ENCODE measurements at regions not wholly inside any gene's neighbourhood (a gene's known extent, or its start where the extent isn't known, plus 50 kb on each side); places are given as distances from the start of the nearest gene placed in this dataset.
"Not testable (repeated sequence)": the region's sequence is repeated elsewhere in the genome, so short reads cannot be mapped to it uniquely, and the experiment has no call there.

DNA sequence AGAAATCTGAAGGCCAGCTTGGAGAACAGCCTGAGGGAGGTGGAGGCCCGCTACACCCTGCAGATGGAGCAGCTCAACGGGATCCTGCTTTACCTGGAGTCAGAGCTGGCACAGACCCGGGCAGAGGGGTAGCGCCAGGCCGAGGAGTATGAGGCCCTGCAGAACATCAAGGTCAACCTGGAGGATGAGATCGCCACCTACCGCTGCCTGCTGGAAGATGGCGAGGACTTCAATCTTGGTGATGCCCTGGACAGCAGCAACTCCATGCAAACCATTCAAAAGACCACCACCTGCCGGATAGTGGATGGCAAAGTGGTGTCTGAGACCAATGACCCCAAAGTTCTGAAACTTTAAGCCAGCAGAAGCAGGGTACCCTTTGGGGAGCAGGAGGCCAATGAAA lies 318.4 kb downstream of the ZFHX3 start:
- peaks cover 0 to 11% (median 8%) of the 10 kb centered on the region in 4 donors for H3K9me3 ChIP-seq
- intact Hi-C loops (cut with DNase I); H3K4me3 ChIP-seq; H3K4me1 ChIP-seq; H3K36me3 ChIP-seq; DNase-seq (ENCODE audit: extremely low spot score); H3K27me3 ChIP-seq; H3K27ac ChIP-seq (replicated peaks in 1 of 4): not testable (repeated sequence)
- 99% methylated on average over 9 of the region's 9 CpGs for WGBS

DNA sequence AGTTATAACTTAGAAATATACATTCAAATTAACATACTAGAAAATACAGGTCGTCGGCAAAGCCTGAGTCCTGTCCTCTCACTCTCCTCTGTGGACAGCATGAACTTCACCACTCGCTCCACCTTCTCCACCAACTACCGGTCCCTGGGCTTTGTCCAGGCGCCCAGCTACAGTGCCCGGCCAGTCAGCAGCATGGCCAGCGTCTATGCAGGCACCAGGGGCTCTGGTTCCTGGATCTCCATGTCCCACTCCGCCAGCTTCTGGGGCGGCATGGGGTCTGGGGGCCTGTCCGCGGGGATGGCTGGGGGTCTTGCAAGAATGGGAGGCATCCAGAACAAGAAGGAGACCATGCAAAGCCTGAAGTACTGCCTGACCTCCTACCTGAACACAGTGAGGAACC lies 319.4 kb downstream of the ZFHX3 start:
- Histone ChIP-seq H3K27me3 (no peaks in the 10 kb centered on the region), H3K4me1 (no peaks in the 10 kb centered on the region), H3K4me3 (no peak overlapping the region), H3K27ac (replicated peaks in 1 of 4) (no peak overlapping the region), H3K9me3 (peaks cover 0 to 3% (median under 1%) of the 10 kb centered on the region in 4 donors), H3K36me3 (no peaks in the 10 kb centered on the region)
- WGBS, result 95% methylated on average over 11 of the region's 11 CpGs
- intact Hi-C loops (cut with DNase I), result no loop called here
- TF ChIP-seq POLR2AphosphoS5 (IDR thresholded peaks at IDR 0.05) (no peak), EP300 (IDR thresholded peaks at IDR 0.05) (no peak), POLR2A (IDR thresholded peaks at IDR 0.05; ENCODE audit: low read depth) (no peak)
- TF ChIP-seq, protein P1, sequence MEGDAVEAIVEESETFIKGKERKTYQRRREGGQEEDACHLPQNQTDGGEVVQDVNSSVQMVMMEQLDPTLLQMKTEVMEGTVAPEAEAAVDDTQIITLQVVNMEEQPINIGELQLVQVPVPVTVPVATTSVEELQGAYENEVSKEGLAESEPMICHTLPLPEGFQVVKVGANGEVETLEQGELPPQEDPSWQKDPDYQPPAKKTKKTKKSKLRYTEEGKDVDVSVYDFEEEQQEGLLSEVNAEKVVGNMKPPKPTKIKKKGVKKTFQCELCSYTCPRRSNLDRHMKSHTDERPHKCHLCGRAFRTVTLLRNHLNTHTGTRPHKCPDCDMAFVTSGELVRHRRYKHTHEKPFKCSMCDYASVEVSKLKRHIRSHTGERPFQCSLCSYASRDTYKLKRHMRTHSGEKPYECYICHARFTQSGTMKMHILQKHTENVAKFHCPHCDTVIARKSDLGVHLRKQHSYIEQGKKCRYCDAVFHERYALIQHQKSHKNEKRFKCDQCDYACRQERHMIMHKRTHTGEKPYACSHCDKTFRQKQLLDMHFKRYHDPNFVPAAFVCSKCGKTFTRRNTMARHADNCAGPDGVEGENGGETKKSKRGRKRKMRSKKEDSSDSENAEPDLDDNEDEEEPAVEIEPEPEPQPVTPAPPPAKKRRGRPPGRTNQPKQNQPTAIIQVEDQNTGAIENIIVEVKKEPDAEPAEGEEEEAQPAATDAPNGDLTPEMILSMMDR (IDR thresholded peaks at IDR 0.05), result no peak
- DNase-seq (ENCODE audit: extremely low spot score), result no peak

DNA sequence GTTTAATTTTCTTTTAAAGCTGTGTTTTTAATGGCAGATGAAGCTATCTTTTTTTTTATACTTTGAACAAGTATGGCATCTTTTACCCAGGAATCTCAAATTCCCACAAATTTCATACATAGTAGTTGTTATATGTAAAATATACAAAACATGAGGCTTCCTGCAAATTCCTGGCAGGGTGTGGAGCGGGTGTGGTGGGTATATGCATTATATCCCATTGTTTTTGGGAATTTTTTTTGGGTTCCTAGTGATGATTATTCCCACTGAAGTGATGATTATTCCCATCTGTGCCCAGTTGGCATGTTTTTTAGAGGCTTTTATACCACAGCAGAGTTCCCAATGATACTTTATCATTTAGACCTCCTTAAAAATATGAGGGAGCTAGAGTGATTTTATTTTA lies 320.4 kb downstream of the ZFHX3 start:
- WGBS, result 100% methylated on average over 1 of the region's 1 CpG
- no peaks in the 10 kb centered on the region for H3K27me3 ChIP-seq
- no peaks in the 10 kb centered on the region for H3K4me1 ChIP-seq
- H3K36me3 ChIP-seq, result no peaks in the 10 kb centered on the region
- H3K9me3 ChIP-seq, result peaks cover 0 to 3% (median 0%) of the 10 kb centered on the region in 4 donors
- no peak for DNase-seq (ENCODE audit: extremely low spot score)
- H3K27ac ChIP-seq (replicated peaks in 1 of 4), result no peak overlapping the region
- intact Hi-C loops (cut with DNase I), result no loop called here
- no peak overlapping the region for H3K4me3 ChIP-seq
- TF ChIP-seq POLR2AphosphoS5 (IDR thresholded peaks at IDR 0.05), result no peak
- no peak for TF ChIP-seq POLR2A (IDR thresholded peaks at IDR 0.05; ENCODE audit: low read depth)
- TF ChIP-seq, protein P1 (IDR thresholded peaks at IDR 0.05), result no peak
- TF ChIP-seq EP300 (IDR thresholded peaks at IDR 0.05), result no peak

DNA sequence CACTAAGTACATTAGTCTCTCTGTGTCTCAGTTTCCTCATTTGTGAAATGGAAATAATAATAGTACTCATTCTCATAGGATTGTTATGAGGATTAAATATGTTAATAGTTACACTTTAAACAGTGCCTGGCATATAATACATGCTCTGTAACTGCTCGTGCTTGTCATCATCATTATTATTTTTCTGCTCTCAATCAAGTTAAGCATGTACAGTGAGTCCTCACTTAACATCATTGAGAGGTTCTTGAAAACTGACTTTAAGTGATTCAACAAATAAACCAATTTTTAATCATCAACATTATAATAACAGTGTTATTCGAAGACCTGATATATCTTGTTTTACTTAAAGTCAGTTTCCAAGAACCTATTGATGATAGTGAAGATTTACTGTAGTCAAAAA lies 322.3 kb downstream of the ZFHX3 start:
- no peaks in the 10 kb centered on the region for H3K36me3 ChIP-seq
- peaks cover 0 to under 1% (median 0%) of the 10 kb centered on the region in 4 donors for H3K9me3 ChIP-seq
- intact Hi-C loops (cut with DNase I), result no loop called here
- TF ChIP-seq EP300 (IDR thresholded peaks at IDR 0.05) (no peak), POLR2AphosphoS5 (IDR thresholded peaks at IDR 0.05) (no peak), POLR2A (IDR thresholded peaks at IDR 0.05; ENCODE audit: low read depth) (no peak)
- TF ChIP-seq, protein P1 (IDR thresholded peaks at IDR 0.05), result no peak
- no peak overlapping the region for H3K4me3 ChIP-seq
- DNase-seq (ENCODE audit: extremely low spot score), result no peak
- no peak overlapping the region for H3K27ac ChIP-seq (replicated peaks in 1 of 4)
- no peaks in the 10 kb centered on the region for H3K4me1 ChIP-seq
- WGBS, result 91% methylated on average over 2 of the region's 2 CpGs
- H3K27me3 ChIP-seq, result no peaks in the 10 kb centered on the region

DNA sequence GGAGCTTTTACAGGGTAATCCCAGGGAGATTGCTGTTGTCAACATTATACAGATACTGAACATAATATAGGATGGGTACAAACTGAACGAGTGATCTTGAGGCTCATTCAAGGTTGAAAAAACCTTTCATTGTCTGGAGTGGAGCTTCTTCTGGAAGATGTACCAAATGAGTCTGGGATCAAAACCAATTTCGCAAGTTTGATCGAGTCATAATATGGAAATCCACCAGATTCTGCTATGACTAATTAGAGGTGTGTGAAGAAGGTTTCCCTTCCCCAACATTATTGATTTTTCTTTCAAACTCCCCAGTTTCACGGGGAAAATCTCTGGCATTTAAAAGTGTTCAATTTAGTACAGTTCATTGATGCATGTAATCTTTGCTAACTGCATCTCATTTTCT lies 324.1 kb downstream of the ZFHX3 start:
- Histone ChIP-seq H3K36me3 (no peaks in the 10 kb centered on the region), H3K9me3 (no peaks in the 10 kb centered on the region), H3K4me1 (no peaks in the 10 kb centered on the region), H3K4me3 (no peak overlapping the region), H3K27ac (replicated peaks in 1 of 4) (no peak overlapping the region), H3K27me3 (no peaks in the 10 kb centered on the region)
- WGBS, result 86% methylated on average over 4 of the region's 4 CpGs
- no peak for DNase-seq (ENCODE audit: extremely low spot score)
- TF ChIP-seq POLR2AphosphoS5 (IDR thresholded peaks at IDR 0.05), result no peak
- no peak for TF ChIP-seq POLR2A (IDR thresholded peaks at IDR 0.05; ENCODE audit: low read depth)
- TF ChIP-seq EP300 (IDR thresholded peaks at IDR 0.05), result no peak
- TF ChIP-seq, protein P1 (IDR thresholded peaks at IDR 0.05), result no peak
- intact Hi-C loops (cut with DNase I), result no loop called here

Data from esophagus muscularis mucosa (tissue), 4 donors.